GM23338 (cell line): ENCODE measurements at regions not wholly inside any gene's neighbourhood (a gene's known extent, or its start where the extent isn't known, plus 50 kb on each side); places are given as distances from the start of the nearest gene placed in this dataset.

Experiments
- ATAC-seq: fragments of 200-7000 bp; cut with Tn5 transposase; 3 replicates; pipeline ENCODE4 v1.9.1; 2020
- DNase-seq: peaks from one replicate; pipeline ENCODE4 v3.0.0-alpha.2; 2015; ENCODE audit warnings: low spot score
- H2AFZ ChIP-seq: fragments of 200-600 bp; sonication (generic); 2 replicates; pipeline ENCODE4 v1.8.0; 2016; ENCODE audit warnings: antibody characterized with exemption, mild to moderate bottlenecking, moderate library complexity
- H3F3A ChIP-seq: fragments of 200-600 bp; sonication (generic); replicated peaks from 2 replicates; pipeline ENCODE4 v1.8.0; 2017; ENCODE audit warnings: antibody characterized with exemption, mixed run types, low read depth
- H3K27ac ChIP-seq: fragments of 200-600 bp; sonication (generic); 2 replicates; pipeline ENCODE4 v1.6.1; 2016; ENCODE audit warnings: low read depth
- H3K27me3 ChIP-seq: fragments of 200-600 bp; sonication (generic); 2 replicates; pipeline ENCODE4 v1.8.0; 2016; ENCODE audit warnings: mild to moderate bottlenecking, mixed run types, moderate library complexity; ENCODE audit not compliant: insufficient read depth
- H3K36me3 ChIP-seq: fragments of 200-600 bp; sonication (generic); 2 replicates; pipeline ENCODE4 v1.8.0; 2016; ENCODE audit warnings: mild to moderate bottlenecking; ENCODE audit not compliant: insufficient read depth
- H3K4me1 ChIP-seq: fragments of 200-600 bp; sonication (generic); 2 replicates; pipeline ENCODE4 v1.8.0; 2016; ENCODE audit warnings: mild to moderate bottlenecking, moderate library complexity; ENCODE audit not compliant: insufficient read depth
- H3K4me2 ChIP-seq: fragments of 200-600 bp; sonication (generic); 2 replicates; pipeline ENCODE4 v1.7.1; 2017; ENCODE audit warnings: mixed run types
- H3K4me3 ChIP-seq: fragments of 200-600 bp; sonication (generic); 2 replicates; pipeline ENCODE4 v1.6.1; 2016; ENCODE audit warnings: mixed run types
- H3K79me2 ChIP-seq: fragments of 200-600 bp; sonication (generic); replicated peaks from 2 replicates; pipeline ENCODE4 v1.8.0; 2017; ENCODE audit warnings: mild to moderate bottlenecking; ENCODE audit not compliant: insufficient read depth
- H3K9me2 ChIP-seq: fragments of 200-600 bp; sonication (generic); 2 replicates; pipeline ENCODE4 v1.8.0; 2017; ENCODE audit not compliant: insufficient read depth
- H4K20me1 ChIP-seq: fragments of 200-600 bp; sonication (generic); replicated peaks from 2 replicates; pipeline ENCODE4 v1.8.0; 2017; ENCODE audit warnings: mild to moderate bottlenecking; ENCODE audit not compliant: insufficient read depth
- H3K27ac Mint-ChIP-seq: 2 replicates; pipeline ENCODE4 v1.8.0; 2020; ENCODE audit warnings: inconsistent platforms, mild to moderate bottlenecking, moderate library complexity, mixed read lengths
- H3K27me3 Mint-ChIP-seq: 3 replicates; pipeline ENCODE4 v1.8.0; 2022; ENCODE audit warnings: low read depth, mild to moderate bottlenecking, moderate library complexity, mixed read lengths, inconsistent platforms; ENCODE audit not compliant: insufficient read depth, poor library complexity
- H3K36me3 Mint-ChIP-seq: 3 replicates; pipeline ENCODE4 v1.8.0; 2021; ENCODE audit warnings: low read depth, mild to moderate bottlenecking, inconsistent platforms, moderate library complexity, mixed read lengths
- H3K4me1 Mint-ChIP-seq: 3 replicates; pipeline ENCODE4 v1.8.0; 2020; ENCODE audit warnings: mild to moderate bottlenecking, inconsistent platforms, mixed read lengths
- H3K4me3 Mint-ChIP-seq: 3 replicates; pipeline ENCODE4 v1.8.0; 2021; ENCODE audit warnings: moderate library complexity, mild to moderate bottlenecking, inconsistent platforms, mixed read lengths
- H3K9me3 Mint-ChIP-seq: 3 replicates; pipeline ENCODE4 v1.8.0; 2020; ENCODE audit warnings: moderate library complexity, mild to moderate bottlenecking, inconsistent platforms, mixed read lengths
- CREB1 ChIP-seq: fragments of 250-450 bp; sonication (Bioruptor Pico); IDR thresholded peaks from 2 replicates; pipeline ENCODE4 v1.5.0; 2020; ENCODE audit warnings: low read depth, mild to moderate bottlenecking, moderate library complexity
- EZH2 ChIP-seq: fragments of 200-600 bp; sonication (generic); IDR thresholded peaks from one replicate; pipeline ENCODE4 v1.8.0; 2017; ENCODE audit warnings: antibody characterized with exemption, mild to moderate bottlenecking, low read depth; ENCODE audit not compliant: unreplicated experiment
- JUNB ChIP-seq: IDR thresholded peaks from one replicate; pipeline ENCODE4 v1.6.1; 2016; ENCODE audit warnings: antibody characterized with exemption; ENCODE audit not compliant: unreplicated experiment
- ZNF114 ChIP-seq: fragments of 250-450 bp; sonication (Bioruptor Pico); IDR thresholded peaks from 2 replicates; pipeline ENCODE4 v1.5.0; 2020; ENCODE audit warnings: mild to moderate bottlenecking, moderate library complexity
- ZNF331 ChIP-seq: fragments of 250-450 bp; sonication (Bioruptor Pico); IDR thresholded peaks from 2 replicates; pipeline ENCODE4 v1.5.0; 2020; ENCODE audit warnings: low read depth, mild to moderate bottlenecking, moderate library complexity
- TF ChIP-seq, protein P1 (sequence below): fragments of 250-450 bp; sonication (Bioruptor Pico); IDR thresholded peaks from 2 replicates; pipeline ENCODE4 v1.5.0; 2020; ENCODE audit warnings: mild to moderate bottlenecking, moderate library complexity
- TF ChIP-seq, protein P2 (sequence below): IDR thresholded peaks from 2 replicates; pipeline ENCODE4 v1.6.1; 2016; ENCODE audit warnings: antibody characterized with exemption
- TF ChIP-seq, protein P3 (sequence below), 2 experiments: fragments of 200-600 bp in 1 of 2; sonication (generic) in 1 of 2; conservative IDR thresholded peaks; 2 replicates each; pipeline versions ENCODE4 v1.5.1 to v1.6.1; 2016 to 2017; ENCODE audit warnings: antibody characterized with exemption in 2 of 2, low read depth in 2 of 2, mild to moderate bottlenecking in 2 of 2, moderate library complexity in 1 of 2
- TF ChIP-seq, protein P4 (sequence below): IDR thresholded peaks from one replicate; pipeline ENCODE4 v1.6.1; 2018; ENCODE audit warnings: antibody characterized with exemption; ENCODE audit not compliant: unreplicated experiment

DNA sequence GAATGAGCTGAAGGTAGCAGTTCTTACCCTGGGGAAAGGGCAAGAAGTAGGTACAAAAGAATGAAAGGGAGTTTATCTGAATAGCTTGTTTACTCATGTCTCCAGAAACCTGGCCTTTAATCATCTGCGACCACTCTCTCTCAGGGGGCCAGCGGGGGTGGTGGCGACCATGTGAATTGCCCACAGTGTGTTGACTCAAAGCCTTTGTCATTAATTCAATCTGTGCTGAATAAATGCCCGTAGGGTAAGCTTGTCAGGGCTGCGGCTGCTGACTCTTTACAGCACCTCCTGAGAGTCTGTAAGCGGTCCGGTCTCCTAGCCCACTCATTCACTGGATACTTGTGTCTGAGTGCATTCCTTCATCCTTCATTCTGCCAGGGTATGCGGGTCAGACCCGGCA lies 874.4 kb downstream of the SLC6A15 start (continued):
- TF ChIP-seq, protein P1, sequence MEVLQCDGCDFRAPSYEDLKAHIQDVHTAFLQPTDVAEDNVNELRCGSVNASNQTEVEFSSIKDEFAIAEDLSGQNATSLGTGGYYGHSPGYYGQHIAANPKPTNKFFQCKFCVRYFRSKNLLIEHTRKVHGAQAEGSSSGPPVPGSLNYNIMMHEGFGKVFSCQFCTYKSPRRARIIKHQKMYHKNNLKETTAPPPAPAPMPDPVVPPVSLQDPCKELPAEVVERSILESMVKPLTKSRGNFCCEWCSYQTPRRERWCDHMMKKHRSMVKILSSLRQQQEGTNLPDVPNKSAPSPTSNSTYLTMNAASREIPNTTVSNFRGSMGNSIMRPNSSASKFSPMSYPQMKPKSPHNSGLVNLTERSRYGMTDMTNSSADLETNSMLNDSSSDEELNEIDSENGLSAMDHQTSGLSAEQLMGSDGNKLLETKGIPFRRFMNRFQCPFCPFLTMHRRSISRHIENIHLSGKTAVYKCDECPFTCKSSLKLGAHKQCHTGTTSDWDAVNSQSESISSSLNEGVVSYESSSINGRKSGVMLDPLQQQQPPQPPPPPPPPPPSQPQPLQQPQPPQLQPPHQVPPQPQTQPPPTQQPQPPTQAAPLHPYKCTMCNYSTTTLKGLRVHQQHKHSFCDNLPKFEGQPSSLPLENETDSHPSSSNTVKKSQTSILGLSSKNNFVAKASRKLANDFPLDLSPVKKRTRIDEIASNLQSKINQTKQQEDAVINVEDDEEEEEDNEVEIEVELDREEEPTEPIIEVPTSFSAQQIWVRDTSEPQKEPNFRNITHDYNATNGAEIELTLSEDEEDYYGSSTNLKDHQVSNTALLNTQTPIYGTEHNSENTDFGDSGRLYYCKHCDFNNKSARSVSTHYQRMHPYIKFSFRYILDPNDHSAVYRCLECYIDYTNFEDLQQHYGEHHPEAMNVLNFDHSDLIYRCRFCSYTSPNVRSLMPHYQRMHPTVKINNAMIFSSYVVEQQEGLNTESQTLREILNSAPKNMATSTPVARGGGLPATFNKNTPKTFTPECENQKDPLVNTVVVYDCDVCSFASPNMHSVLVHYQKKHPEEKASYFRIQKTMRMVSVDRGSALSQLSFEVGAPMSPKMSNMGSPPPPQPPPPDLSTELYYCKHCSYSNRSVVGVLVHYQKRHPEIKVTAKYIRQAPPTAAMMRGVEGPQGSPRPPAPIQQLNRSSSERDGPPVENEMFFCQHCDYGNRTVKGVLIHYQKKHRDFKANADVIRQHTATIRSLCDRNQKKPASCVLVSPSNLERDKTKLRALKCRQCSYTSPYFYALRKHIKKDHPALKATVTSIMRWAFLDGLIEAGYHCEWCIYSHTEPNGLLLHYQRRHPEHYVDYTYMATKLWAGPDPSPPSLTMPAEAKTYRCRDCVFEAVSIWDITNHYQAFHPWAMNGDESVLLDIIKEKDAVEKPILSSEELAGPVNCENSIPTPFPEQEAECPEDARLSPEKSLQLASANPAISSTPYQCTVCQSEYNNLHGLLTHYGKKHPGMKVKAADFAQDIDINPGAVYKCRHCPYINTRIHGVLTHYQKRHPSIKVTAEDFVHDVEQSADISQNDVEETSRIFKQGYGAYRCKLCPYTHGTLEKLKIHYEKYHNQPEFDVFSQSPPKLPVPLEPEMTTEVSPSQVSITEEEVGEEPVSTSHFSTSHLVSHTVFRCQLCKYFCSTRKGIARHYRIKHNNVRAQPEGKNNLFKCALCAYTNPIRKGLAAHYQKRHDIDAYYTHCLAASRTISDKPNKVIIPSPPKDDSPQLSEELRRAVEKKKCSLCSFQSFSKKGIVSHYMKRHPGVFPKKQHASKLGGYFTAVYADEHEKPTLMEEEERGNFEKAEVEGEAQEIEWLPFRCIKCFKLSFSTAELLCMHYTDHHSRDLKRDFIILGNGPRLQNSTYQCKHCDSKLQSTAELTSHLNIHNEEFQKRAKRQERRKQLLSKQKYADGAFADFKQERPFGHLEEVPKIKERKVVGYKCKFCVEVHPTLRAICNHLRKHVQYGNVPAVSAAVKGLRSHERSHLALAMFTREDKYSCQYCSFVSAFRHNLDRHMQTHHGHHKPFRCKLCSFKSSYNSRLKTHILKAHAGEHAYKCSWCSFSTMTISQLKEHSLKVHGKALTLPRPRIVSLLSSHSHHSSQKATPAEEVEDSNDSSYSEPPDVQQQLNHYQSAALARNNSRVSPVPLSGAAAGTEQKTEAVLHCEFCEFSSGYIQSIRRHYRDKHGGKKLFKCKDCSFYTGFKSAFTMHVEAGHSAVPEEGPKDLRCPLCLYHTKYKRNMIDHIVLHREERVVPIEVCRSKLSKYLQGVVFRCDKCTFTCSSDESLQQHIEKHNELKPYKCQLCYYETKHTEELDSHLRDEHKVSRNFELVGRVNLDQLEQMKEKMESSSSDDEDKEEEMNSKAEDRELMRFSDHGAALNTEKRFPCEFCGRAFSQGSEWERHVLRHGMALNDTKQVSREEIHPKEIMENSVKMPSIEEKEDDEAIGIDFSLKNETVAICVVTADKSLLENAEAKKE (CRISPR knock-in tag) = no peak
- TF ChIP-seq, protein P2, sequence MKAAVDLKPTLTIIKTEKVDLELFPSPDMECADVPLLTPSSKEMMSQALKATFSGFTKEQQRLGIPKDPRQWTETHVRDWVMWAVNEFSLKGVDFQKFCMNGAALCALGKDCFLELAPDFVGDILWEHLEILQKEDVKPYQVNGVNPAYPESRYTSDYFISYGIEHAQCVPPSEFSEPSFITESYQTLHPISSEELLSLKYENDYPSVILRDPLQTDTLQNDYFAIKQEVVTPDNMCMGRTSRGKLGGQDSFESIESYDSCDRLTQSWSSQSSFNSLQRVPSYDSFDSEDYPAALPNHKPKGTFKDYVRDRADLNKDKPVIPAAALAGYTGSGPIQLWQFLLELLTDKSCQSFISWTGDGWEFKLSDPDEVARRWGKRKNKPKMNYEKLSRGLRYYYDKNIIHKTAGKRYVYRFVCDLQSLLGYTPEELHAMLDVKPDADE = no peak
- TF ChIP-seq EZH2 = no peak
- TF ChIP-seq JUNB = no peak

DNA sequence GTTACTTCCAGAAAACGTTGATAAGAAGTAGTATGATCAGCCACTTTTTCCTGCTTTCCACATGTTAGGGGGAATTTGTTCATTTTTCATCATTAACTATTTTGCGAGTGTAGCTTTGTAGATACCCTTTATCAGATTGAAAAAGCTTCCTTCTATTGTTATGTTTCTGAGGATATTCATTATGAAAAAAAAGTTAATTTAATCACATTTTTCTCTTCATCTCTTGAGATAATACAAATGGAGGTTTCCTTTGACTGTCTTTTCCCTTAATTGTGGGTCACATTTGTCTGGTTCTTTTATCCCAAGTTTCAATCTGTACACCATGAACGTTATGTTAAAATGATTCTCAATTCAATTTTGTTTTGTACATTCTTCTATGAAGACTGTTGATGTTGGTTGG lies 875.7 kb downstream of the SLC6A15 start:
- H3K4me2 ChIP-seq = no peak overlapping the region
- no peaks in the 10 kb centered on the region for H3F3A ChIP-seq
- H2AFZ ChIP-seq = no peak overlapping the region
- H3K4me1 ChIP-seq = no peaks in the 10 kb centered on the region
- Mint-ChIP-seq H3K27ac (no peak overlapping the region), H3K4me1 (no peaks in the 10 kb centered on the region), H3K4me3 (no peak overlapping the region), H3K27me3 (no peaks in the 10 kb centered on the region), H3K9me3 (peaks cover 28% of the 10 kb centered on the region), H3K36me3 (peaks cover 11% of the 10 kb centered on the region; the same call in 2 of the 3 replicates)
- no peaks in the 10 kb centered on the region for H4K20me1 ChIP-seq
- H3K9me2 ChIP-seq = 0 out of 2 replicates have a peak, but pooled peaks cover 8% of the 10 kb centered on the region
- H3K79me2 ChIP-seq = no peaks in the 10 kb centered on the region
- DNase-seq (no peak), ATAC-seq (no peak)
- no peaks in the 10 kb centered on the region for H3K27me3 ChIP-seq
- H3K36me3 ChIP-seq = 0 out of 2 replicates have a peak, but pooled peaks cover 4% of the 10 kb centered on the region
- no peak overlapping the region for H3K27ac ChIP-seq
- H3K4me3 ChIP-seq = no peak overlapping the region
- TF ChIP-seq CREB1 (CRISPR knock-in tag) (no peak), EZH2 (no peak), ZNF114 (CRISPR knock-in tag) (no peak), ZNF331 (CRISPR knock-in tag) (no peak)
- TF ChIP-seq, protein P3, sequence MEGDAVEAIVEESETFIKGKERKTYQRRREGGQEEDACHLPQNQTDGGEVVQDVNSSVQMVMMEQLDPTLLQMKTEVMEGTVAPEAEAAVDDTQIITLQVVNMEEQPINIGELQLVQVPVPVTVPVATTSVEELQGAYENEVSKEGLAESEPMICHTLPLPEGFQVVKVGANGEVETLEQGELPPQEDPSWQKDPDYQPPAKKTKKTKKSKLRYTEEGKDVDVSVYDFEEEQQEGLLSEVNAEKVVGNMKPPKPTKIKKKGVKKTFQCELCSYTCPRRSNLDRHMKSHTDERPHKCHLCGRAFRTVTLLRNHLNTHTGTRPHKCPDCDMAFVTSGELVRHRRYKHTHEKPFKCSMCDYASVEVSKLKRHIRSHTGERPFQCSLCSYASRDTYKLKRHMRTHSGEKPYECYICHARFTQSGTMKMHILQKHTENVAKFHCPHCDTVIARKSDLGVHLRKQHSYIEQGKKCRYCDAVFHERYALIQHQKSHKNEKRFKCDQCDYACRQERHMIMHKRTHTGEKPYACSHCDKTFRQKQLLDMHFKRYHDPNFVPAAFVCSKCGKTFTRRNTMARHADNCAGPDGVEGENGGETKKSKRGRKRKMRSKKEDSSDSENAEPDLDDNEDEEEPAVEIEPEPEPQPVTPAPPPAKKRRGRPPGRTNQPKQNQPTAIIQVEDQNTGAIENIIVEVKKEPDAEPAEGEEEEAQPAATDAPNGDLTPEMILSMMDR (conservative IDR thresholded peaks at IDR 0.05; ENCODE audit: low read depth in 2 of 2) = no peak
- TF ChIP-seq, protein P4, sequence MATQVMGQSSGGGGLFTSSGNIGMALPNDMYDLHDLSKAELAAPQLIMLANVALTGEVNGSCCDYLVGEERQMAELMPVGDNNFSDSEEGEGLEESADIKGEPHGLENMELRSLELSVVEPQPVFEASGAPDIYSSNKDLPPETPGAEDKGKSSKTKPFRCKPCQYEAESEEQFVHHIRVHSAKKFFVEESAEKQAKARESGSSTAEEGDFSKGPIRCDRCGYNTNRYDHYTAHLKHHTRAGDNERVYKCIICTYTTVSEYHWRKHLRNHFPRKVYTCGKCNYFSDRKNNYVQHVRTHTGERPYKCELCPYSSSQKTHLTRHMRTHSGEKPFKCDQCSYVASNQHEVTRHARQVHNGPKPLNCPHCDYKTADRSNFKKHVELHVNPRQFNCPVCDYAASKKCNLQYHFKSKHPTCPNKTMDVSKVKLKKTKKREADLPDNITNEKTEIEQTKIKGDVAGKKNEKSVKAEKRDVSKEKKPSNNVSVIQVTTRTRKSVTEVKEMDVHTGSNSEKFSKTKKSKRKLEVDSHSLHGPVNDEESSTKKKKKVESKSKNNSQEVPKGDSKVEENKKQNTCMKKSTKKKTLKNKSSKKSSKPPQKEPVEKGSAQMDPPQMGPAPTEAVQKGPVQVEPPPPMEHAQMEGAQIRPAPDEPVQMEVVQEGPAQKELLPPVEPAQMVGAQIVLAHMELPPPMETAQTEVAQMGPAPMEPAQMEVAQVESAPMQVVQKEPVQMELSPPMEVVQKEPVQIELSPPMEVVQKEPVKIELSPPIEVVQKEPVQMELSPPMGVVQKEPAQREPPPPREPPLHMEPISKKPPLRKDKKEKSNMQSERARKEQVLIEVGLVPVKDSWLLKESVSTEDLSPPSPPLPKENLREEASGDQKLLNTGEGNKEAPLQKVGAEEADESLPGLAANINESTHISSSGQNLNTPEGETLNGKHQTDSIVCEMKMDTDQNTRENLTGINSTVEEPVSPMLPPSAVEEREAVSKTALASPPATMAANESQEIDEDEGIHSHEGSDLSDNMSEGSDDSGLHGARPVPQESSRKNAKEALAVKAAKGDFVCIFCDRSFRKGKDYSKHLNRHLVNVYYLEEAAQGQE = no peak
